GM12875 (cell line): ENCODE measurements at regions not wholly inside any gene's neighbourhood (a gene's known extent, or its start where the extent isn't known, plus 50 kb on each side); places are given as distances from the start of the nearest gene placed in this dataset.

Experiments
- H3K4me3 ChIP-seq: one replicate; pipeline ENCODE4 v1.5.1; 2011; ENCODE audit warnings: low read depth, low read length, control low read depth
- TF ChIP-seq, protein P1 (sequence below): IDR thresholded peaks from 2 replicates; pipeline ENCODE4 v1.5.1; 2011; ENCODE audit warnings: low read depth, mild to moderate bottlenecking, control low read depth, inconsistent platforms, low read length, moderate library complexity, borderline replicate concordance; ENCODE audit not compliant: insufficient read depth

DNA sequence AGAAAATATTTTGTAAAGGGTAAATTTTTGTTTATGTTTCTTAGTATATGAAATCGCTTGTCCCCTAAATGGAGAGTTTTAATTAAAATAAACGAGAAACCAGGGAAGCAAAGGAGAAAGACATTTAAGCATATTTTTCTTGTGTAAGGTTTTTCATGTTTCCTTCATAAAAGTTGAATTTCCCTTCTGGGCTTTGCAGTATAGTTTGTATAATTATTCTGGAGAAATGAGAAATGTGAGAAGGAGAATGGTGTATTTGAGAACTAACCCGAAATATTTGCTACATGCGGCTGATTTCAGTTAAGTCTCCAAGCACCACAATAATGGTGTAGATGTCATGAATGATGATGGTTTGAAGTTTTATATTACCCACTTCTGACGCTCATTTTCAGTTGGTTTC, 307.7 kb upstream of the SEL1L start:
- TF ChIP-seq, protein P1, sequence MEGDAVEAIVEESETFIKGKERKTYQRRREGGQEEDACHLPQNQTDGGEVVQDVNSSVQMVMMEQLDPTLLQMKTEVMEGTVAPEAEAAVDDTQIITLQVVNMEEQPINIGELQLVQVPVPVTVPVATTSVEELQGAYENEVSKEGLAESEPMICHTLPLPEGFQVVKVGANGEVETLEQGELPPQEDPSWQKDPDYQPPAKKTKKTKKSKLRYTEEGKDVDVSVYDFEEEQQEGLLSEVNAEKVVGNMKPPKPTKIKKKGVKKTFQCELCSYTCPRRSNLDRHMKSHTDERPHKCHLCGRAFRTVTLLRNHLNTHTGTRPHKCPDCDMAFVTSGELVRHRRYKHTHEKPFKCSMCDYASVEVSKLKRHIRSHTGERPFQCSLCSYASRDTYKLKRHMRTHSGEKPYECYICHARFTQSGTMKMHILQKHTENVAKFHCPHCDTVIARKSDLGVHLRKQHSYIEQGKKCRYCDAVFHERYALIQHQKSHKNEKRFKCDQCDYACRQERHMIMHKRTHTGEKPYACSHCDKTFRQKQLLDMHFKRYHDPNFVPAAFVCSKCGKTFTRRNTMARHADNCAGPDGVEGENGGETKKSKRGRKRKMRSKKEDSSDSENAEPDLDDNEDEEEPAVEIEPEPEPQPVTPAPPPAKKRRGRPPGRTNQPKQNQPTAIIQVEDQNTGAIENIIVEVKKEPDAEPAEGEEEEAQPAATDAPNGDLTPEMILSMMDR = no peak
- no peak overlapping the region for H3K4me3 ChIP-seq

DNA sequence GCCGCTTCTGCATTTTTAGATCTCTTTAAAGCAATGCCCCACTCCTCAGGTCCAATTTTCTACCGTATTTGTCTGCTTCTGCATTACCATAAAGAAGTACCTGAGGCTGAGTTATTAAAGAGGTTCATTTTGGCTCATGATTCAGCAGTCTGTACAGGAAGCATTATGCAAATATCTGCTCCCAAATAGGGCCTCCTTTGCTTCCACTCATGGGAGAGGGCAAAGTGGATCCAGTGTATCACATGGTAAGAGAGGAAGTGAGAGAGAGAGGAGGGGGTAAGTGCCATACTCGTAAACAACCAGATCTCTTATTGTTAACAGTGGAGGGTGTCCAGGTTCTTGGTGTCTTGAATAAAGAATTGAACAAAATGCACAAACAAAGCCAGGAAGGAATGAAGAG, 316.1 kb upstream of the SEL1L start:
- TF ChIP-seq, protein P1 = no peak
- H3K4me3 ChIP-seq = no peak overlapping the region

GRCh38 chr14:81855007-81855406, 321.4 kb upstream of the SEL1L start:
- TF ChIP-seq, protein P1 = no peak
- no peak overlapping the region for H3K4me3 ChIP-seq

DNA sequence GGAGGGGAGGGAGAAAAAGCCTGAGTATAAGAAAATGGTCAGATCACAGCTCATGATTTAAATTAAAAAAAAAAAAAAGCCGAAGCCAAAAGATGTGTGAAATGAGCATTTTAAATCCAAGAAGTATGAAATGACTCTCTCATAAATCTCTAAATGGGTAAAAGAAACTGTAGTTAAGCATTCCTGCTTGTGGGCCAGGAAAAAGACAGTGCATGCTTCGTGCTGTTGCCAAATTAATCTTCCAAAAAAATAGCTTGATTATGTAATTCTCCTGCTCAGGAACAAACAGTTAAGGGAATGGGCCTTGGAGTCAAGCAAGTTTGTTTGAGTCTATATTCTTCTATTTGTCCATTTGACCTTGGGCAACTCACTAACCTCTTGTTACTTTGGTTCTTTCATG, 325.4 kb upstream of the SEL1L start:
- H3K4me3 ChIP-seq = no peak overlapping the region
- TF ChIP-seq, protein P1 = no peak

DNA sequence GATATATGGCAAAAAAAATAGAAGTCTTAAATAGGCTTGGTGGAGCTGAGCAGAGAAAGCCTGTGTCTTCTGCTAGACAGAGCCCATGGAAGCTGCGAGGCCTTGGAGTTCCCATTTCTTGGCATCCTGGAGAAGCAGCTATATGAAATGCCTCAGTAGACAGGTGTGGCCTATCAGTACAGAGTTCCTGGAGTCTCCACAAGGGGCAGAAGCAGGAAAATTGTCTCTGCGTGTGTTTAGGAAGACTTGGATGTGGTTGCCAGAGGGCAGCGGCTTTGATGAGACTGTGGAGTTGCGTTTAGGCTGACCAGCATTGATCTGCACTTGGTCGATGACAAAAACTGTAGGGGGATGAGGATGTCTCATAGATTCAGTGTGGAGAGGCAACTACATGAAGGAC, 334.5 kb upstream of the SEL1L start:
- TF ChIP-seq, protein P1 = no peak
- no peak overlapping the region for H3K4me3 ChIP-seq

GRCh38 chr14:81871706-81872105, 338.1 kb upstream of the SEL1L start:
- H3K4me3 ChIP-seq = no peak overlapping the region
- TF ChIP-seq, protein P1 = no peak

DNA sequence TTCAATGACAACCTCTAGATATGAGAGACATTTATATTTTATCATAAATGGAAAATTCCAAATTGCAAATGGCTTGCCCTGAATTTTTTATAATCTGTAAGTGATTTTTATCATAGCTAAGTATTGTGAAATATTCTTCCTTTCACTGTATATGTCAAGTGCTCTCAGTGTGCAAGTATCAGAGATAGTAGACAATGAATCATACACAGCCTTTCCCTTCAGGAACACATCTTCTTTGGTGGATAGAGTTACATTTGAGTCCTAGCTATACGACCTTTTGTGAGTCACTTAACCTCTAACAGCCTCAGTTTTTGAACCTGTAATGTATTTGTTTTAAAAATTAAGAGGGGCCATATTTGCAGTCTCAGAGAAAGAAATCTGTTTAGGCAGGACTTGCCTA, 350.7 kb upstream of the SEL1L start:
- H3K4me3 ChIP-seq = no peak overlapping the region
- TF ChIP-seq, protein P1 = no peak
